Left ventricle myocardium inferior (tissue), 1 donor: ENCODE measurements at regions not wholly inside any gene's neighbourhood (a gene's known extent, or its start where the extent isn't known, plus 50 kb on each side); places are given as distances from the start of the nearest gene placed in this dataset.

Experiments
- DNase-seq: peaks from one replicate; pipeline ENCODE4 v3.0.0-alpha.2; 2020
- H3K27ac ChIP-seq: fragments of 200-600 bp; replicated peaks from 2 replicates; pipeline ENCODE4 v1.8.0; 2021
- H3K27me3 ChIP-seq: fragments of 200-600 bp; 2 replicates; pipeline ENCODE4 v1.8.0; 2021; ENCODE audit warnings: low read depth
- H3K36me3 ChIP-seq: fragments of 200-600 bp; 2 replicates; pipeline ENCODE4 v1.8.0; 2021
- H3K4me1 ChIP-seq: fragments of 200-600 bp; 2 replicates; pipeline ENCODE4 v1.8.0; 2021
- H3K4me3 ChIP-seq: fragments of 200-600 bp; 2 replicates; pipeline ENCODE4 v1.8.0; 2021; ENCODE audit warnings: mild to moderate bottlenecking, moderate library complexity
- H3K9me3 ChIP-seq: fragments of 200-600 bp; replicated peaks from 2 replicates; pipeline ENCODE4 v1.8.0; 2021
- CTCF ChIP-seq: fragments of 200-600 bp; IDR thresholded peaks from 2 replicates; pipeline ENCODE4 v1.8.0; 2021; ENCODE audit warnings: antibody characterized with exemption, mild to moderate bottlenecking, borderline replicate concordance
- intact Hi-C: fragments of 100-400 bp; cut with micrococcal nuclease; formaldehyde crosslinking; loops from one replicate; pipeline ENCODE4 v1.11.0; 2022
- donor health status: DM: no; HTN: yes; CAD: no; lungs with severe emphysema.

DNA sequence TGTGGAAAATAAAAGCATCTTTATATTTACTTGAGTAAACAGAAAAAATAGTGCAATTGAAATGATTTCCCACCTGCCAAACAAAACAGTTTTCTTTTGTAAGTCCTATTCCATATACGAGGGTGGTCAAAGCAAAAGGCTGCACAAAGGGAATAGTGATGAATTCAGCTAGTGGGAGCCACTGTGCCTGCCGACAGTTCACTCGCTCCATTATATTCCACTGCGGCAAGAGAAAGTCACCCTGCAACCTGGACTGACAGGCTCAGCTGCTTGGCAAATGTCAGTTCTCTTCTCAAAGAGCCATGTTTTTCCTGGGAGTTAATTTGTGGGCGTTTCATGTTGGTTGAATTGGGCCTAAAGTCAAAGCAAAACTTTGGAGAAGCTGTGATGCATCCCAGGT lies 145.4 kb downstream of the LMO4 start:
- Histone ChIP-seq H3K9me3 (no peaks in the 10 kb centered on the region), H3K27me3 (no peaks in the 10 kb centered on the region), H3K36me3 (no peaks in the 10 kb centered on the region), H3K4me1 (no peaks in the 10 kb centered on the region), H3K27ac (no peak overlapping the region), H3K4me3 (no peak overlapping the region)
- intact Hi-C loops, result no loop called here
- TF ChIP-seq CTCF, result no peak
- no peak for DNase-seq

DNA sequence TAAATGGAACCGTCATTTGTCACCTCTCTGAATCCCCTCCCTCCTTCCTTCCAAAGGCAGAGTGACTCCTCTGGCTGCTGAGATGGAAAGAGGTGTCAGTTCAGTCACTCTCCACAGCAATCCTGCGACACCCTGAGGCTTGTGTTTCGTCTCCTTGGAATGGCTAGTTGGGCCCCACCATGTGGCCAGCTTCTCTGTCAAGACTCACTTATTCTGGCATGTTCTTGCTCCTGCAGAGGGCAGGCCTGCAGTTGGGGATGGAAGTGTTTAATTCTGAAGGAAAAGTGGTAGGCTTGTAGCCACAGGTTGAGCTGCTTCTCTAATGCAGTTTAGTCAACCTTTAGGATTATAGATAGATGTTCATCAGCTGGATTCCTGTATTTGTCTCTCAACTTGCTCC lies 149.6 kb downstream of the LMO4 start:
- peak; percentile 29 for DNase-seq
- intact Hi-C loops, result no loop called here
- H3K4me1 ChIP-seq, result no peaks in the 10 kb centered on the region
- H3K36me3 ChIP-seq, result no peaks in the 10 kb centered on the region
- peak; percentile 31 for TF ChIP-seq CTCF
- no peaks in the 10 kb centered on the region for H3K27me3 ChIP-seq
- no peak overlapping the region for H3K4me3 ChIP-seq
- H3K9me3 ChIP-seq, result no peaks in the 10 kb centered on the region
- no peak overlapping the region for H3K27ac ChIP-seq

DNA sequence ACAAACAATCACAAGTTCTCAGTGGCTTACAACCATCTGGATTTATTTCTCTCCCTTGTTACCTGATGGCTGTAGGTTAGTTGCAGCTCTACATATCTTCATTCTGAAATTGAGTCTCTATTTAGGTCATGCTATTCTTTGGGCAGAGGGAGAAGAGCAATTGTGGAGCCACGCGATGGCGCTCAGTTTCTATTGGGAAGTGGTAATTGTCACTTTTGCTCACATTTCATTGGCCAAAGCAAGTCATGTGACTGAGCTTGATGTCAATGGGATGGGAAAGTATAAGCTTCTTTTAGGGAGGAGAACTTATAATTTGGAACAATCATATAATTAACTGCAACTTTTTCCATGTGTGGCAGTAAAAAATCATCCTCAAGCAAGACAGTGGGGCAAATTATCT lies 166.5 kb downstream of the LMO4 start:
- no peak for TF ChIP-seq CTCF
- H3K4me1 ChIP-seq, result peaks cover 3% of the 10 kb centered on the region
- H3K4me3 ChIP-seq, result no peak overlapping the region
- no peak for DNase-seq
- intact Hi-C loops, result no loop called here
- H3K36me3 ChIP-seq, result no peaks in the 10 kb centered on the region
- H3K27me3 ChIP-seq, result no peaks in the 10 kb centered on the region
- H3K9me3 ChIP-seq, result no peaks in the 10 kb centered on the region
- no peak overlapping the region for H3K27ac ChIP-seq

GRCh38 chr1:87495870-87496269 lies 167.2 kb downstream of the LMO4 start:
- Histone ChIP-seq H3K4me3 (no peak overlapping the region), H3K27ac (no peak overlapping the region), H3K9me3 (no peaks in the 10 kb centered on the region), H3K27me3 (no peaks in the 10 kb centered on the region), H3K4me1 (peaks cover 3% of the 10 kb centered on the region), H3K36me3 (no peaks in the 10 kb centered on the region)
- intact Hi-C loops, result no loop called here
- no peak for TF ChIP-seq CTCF
- DNase-seq, result no peak

DNA sequence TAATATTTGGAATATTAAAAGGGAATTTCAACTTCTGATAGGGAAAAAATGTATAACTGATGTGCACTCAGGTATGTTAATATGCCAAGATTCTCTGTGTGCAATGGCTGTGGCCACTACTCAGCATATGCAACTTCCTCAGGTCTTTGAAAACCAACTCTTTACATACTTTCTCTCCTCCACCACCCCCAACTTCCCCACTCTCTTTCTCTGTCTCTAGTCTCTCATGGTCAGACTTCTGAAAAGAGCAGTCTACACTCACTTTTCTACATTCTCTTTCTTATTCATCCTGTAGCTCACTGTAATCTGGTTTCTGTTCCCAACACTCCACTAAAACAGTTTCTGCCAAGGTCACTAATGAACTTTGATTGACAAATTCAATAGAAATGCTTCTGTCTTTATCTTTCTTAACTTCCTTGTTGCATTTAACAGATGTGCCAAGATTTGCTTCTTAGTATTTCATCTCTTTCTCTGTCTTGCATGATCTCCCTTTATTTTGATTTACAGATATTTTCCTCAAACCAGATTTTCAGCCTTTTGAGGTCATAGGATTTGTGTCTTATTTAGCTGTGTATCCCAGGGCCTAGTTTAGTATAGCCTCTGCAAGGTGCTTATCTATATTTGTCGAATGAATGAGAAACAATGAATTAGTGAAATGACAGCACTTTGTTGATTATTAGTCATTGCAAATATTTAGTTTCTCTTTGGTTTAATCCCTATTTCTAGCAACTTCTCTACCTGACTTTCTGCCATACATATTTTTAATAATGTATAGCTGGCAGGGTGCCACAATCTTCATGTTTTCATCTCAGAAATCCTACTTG lies 168.9 kb downstream of the LMO4 start:
- Histone ChIP-seq H3K27me3 (no peaks in the 10 kb centered on the region), H3K4me1 (peaks cover 3% of the 10 kb centered on the region), H3K27ac (no peak overlapping the region), H3K9me3 (no peaks in the 10 kb centered on the region), H3K4me3 (no peak overlapping the region), H3K36me3 (no peaks in the 10 kb centered on the region)
- no peak for DNase-seq
- intact Hi-C loops, result no loop called here
- TF ChIP-seq CTCF, result no peak
